Caco-2 (cell line): ENCODE measurements at regions not wholly inside any gene's neighbourhood (a gene's known extent, or its start where the extent isn't known, plus 50 kb on each side); places are given as distances from the start of the nearest gene placed in this dataset.

Experiments
- BruUV-seq: library from RNA; stranded (reverse); fragments of 400-500 nt; replicated peaks from 2 replicates; lab custom pipeline; 2021; lab: Mats Ljungman, UMichigan
- CTCF ChIA-PET: fragments of 300-600 bp; sonication (Branson Sonifier 250); formaldehyde crosslinking; loops from one replicate; lab custom pipeline; 2022; ENCODE audit warnings: antibody characterized with exemption; lab: Charles Lee
- POLR2A ChIA-PET: fragments of 300-600 bp; sonication (Branson Sonifier 250); formaldehyde crosslinking; loops from one replicate; lab custom pipeline; 2022; ENCODE audit warnings: antibody characterized with exemption; lab: Charles Lee
- DNase-seq, 2 experiments: peaks; one replicate each; pipeline versions ENCODE4 v3.0.0 to v3.0.0-alpha.2; 2020 to 2022
- H3K27me3 ChIP-seq: replicated peaks from 2 replicates; pipeline ENCODE4 v1.6.0; 2011; ENCODE audit warnings: low read length; ENCODE audit not compliant: control insufficient read depth, insufficient read depth
- H3K36me3 ChIP-seq: 2 replicates; pipeline ENCODE4 v1.5.1; 2011; ENCODE audit warnings: low read length; ENCODE audit not compliant: control insufficient read depth, insufficient read depth
- H3K4me1 ChIP-seq: fragments of 250-450 bp; sonication (Bioruptor Pico); 2 replicates; pipeline ENCODE4 v1.5.1; 2020; ENCODE audit warnings: mild to moderate bottlenecking
- H3K4me3 ChIP-seq: 2 replicates; pipeline ENCODE4 v1.5.1; 2011; ENCODE audit warnings: low read depth, mild to moderate bottlenecking, control low read depth, low read length
- H3K9me3 ChIP-seq: fragments of 250-450 bp; sonication (Bioruptor Pico); 2 replicates; pipeline ENCODE4 v1.5.1; 2020; ENCODE audit warnings: mild to moderate bottlenecking, moderate library complexity
- H3K27ac Mint-ChIP-seq: one replicate; pipeline ENCODE4 v1.8.0; 2022; ENCODE audit warnings: mixed read lengths; ENCODE audit not compliant: unreplicated experiment
- H3K27me3 Mint-ChIP-seq: one replicate; pipeline ENCODE4 v1.8.0; 2022; ENCODE audit warnings: mixed read lengths; ENCODE audit not compliant: insufficient read depth, unreplicated experiment
- H3K36me3 Mint-ChIP-seq: one replicate; pipeline ENCODE4 v1.8.0; 2022; ENCODE audit warnings: mild to moderate bottlenecking, mixed read lengths; ENCODE audit not compliant: insufficient read depth, unreplicated experiment
- H3K4me1 Mint-ChIP-seq: one replicate; pipeline ENCODE4 v1.8.0; 2022; ENCODE audit warnings: low read depth, mixed read lengths; ENCODE audit not compliant: unreplicated experiment
- H3K4me3 Mint-ChIP-seq: one replicate; pipeline ENCODE4 v1.8.0; 2022; ENCODE audit warnings: mild to moderate bottlenecking, moderate library complexity, mixed read lengths; ENCODE audit not compliant: unreplicated experiment
- H3K9me3 Mint-ChIP-seq: one replicate; pipeline ENCODE4 v1.8.0; 2022; ENCODE audit warnings: mixed read lengths; ENCODE audit not compliant: unreplicated experiment
- intact Hi-C: fragments of 100-400 bp; cut with micrococcal nuclease; formaldehyde crosslinking; loops from one replicate; pipeline ENCODE4 v1.10.0; 2022; ENCODE audit not compliant: unreplicated experiment
- TF ChIP-seq, protein P1 (sequence below), 2 experiments: fragments of 200-600 bp in 1 of 2; IDR thresholded peaks; 1 replicate in 1 of 2; 2 replicates in 1 of 2; pipeline versions ENCODE4 v1.5.1 to v1.8.0; 2011 to 2022; ENCODE audit warnings: antibody characterized with exemption in 1 of 2, control low read depth in 1 of 2, inconsistent platforms in 1 of 2, low read depth in 1 of 2, low read length in 1 of 2, mild to moderate bottlenecking in 1 of 2, moderate library complexity in 1 of 2; ENCODE audit not compliant: insufficient read depth in 1 of 2, severe bottlenecking in 1 of 2, unreplicated experiment in 1 of 2

DNA sequence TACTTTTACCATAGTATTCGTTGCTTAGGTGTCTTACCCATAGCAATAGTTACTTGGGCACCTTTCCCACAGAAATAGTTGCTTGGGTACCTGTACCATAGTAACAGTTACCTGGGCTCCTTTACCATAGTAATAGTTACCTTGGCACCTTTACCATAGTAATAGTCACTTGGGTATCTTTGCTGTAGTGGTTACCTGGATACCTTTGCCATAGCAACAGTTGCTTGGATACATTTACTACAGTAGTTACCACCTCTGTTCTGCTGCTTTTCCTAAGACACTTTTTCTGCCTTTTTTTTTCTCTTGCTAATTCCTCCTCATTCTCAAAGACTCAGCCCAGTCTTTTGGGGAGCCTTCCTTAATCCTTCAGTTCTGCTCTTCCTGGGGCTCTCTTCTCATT lies 272.8 kb upstream of the PUDP start:
- H3K27ac Mint-ChIP-seq, result no peak overlapping the region
- ChIA-PET CTCF (no interaction called here), POLR2A (no interaction called here)
- no peaks in the 10 kb centered on the region for H3K36me3 Mint-ChIP-seq
- TF ChIP-seq, protein P1, sequence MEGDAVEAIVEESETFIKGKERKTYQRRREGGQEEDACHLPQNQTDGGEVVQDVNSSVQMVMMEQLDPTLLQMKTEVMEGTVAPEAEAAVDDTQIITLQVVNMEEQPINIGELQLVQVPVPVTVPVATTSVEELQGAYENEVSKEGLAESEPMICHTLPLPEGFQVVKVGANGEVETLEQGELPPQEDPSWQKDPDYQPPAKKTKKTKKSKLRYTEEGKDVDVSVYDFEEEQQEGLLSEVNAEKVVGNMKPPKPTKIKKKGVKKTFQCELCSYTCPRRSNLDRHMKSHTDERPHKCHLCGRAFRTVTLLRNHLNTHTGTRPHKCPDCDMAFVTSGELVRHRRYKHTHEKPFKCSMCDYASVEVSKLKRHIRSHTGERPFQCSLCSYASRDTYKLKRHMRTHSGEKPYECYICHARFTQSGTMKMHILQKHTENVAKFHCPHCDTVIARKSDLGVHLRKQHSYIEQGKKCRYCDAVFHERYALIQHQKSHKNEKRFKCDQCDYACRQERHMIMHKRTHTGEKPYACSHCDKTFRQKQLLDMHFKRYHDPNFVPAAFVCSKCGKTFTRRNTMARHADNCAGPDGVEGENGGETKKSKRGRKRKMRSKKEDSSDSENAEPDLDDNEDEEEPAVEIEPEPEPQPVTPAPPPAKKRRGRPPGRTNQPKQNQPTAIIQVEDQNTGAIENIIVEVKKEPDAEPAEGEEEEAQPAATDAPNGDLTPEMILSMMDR (IDR thresholded peaks at IDR 0.05; ENCODE audit: insufficient read depth in 1 of 2, low read depth in 1 of 2, low read length in 1 of 2, severe bottlenecking in 1 of 2, unreplicated experiment in 1 of 2), result no peak
- no peaks in the 10 kb centered on the region for H3K9me3 ChIP-seq
- no TSS peak for BruUV-seq
- H3K4me1 Mint-ChIP-seq, result no peaks in the 10 kb centered on the region
- H3K27me3 Mint-ChIP-seq, result no peaks in the 10 kb centered on the region
- intact Hi-C loops, result no loop called here
- no peaks in the 10 kb centered on the region for H3K36me3 ChIP-seq
- no peaks in the 10 kb centered on the region for H3K4me1 ChIP-seq
- H3K4me3 Mint-ChIP-seq, result no peak overlapping the region
- H3K4me3 ChIP-seq, result no peak overlapping the region
- no peaks in the 10 kb centered on the region for H3K27me3 ChIP-seq
- DNase-seq, result no peak
- H3K9me3 Mint-ChIP-seq, result no peaks in the 10 kb centered on the region

DNA sequence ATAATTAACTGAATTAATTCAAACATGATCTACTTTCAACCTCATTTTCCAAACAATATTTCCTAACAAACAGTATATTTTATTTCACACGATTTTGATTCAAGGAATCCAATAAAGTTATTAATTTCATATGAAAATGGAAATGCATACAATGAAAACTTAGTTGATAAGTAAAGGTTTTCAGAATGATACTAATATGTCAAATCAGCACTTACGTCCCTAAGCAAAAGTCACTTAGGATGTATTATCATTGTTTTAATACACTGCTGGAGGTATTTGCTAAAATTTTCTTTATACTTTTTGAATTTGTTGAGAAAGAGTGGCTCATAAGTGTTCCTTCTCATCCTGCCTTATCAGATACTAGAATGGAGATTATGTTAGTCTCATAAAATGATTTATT lies 266.8 kb upstream of the PUDP start:
- CTCF ChIA-PET, result no interaction called here
- Histone ChIP-seq H3K36me3 (no peaks in the 10 kb centered on the region), H3K9me3 (no peaks in the 10 kb centered on the region), H3K4me3 (no peak overlapping the region), H3K4me1 (no peaks in the 10 kb centered on the region), H3K27me3 (no peaks in the 10 kb centered on the region)
- no peak overlapping the region for H3K4me3 Mint-ChIP-seq
- H3K27ac Mint-ChIP-seq, result no peak overlapping the region
- TF ChIP-seq, protein P1 (IDR thresholded peaks at IDR 0.05; ENCODE audit: insufficient read depth in 1 of 2, low read depth in 1 of 2, low read length in 1 of 2, severe bottlenecking in 1 of 2, unreplicated experiment in 1 of 2), result no peak
- H3K36me3 Mint-ChIP-seq, result no peaks in the 10 kb centered on the region
- intact Hi-C loops, result no loop called here
- no TSS peak for BruUV-seq
- peaks cover 2% of the 10 kb centered on the region for H3K4me1 Mint-ChIP-seq
- no peak for DNase-seq
- no peaks in the 10 kb centered on the region for H3K9me3 Mint-ChIP-seq
- no peaks in the 10 kb centered on the region for H3K27me3 Mint-ChIP-seq
- POLR2A ChIA-PET, result no interaction called here

DNA sequence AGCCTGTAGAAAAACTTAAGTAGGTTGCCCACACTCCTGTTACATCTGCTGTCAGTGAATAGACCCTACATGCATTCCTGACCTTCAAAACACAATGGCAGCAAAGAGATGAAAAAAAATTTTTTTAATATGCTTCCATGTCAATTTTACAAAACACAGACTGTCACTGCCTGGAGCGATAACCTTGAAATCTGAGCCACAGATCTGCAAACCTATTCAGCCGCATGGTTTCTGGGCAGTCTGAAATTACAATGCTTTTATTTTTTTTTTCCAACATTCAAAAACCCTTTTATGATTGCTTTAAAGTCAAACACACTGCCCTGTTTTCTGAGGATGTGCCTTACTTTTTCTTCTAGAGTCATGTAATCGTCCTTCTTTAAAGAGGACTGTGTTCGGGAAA lies 264.9 kb upstream of the PUDP start:
- Mint-ChIP-seq H3K36me3 (no peaks in the 10 kb centered on the region), H3K27ac (no peak overlapping the region), H3K4me3 (no peak overlapping the region), H3K27me3 (no peaks in the 10 kb centered on the region), H3K9me3 (no peaks in the 10 kb centered on the region), H3K4me1 (peaks cover 7% of the 10 kb centered on the region)
- H3K4me3 ChIP-seq, result no peak overlapping the region
- CTCF ChIA-PET, result no interaction called here
- H3K9me3 ChIP-seq, result no peaks in the 10 kb centered on the region
- DNase-seq, result no peak
- H3K36me3 ChIP-seq, result no peaks in the 10 kb centered on the region
- H3K4me1 ChIP-seq, result no peaks in the 10 kb centered on the region
- no TSS peak for BruUV-seq
- POLR2A ChIA-PET, result no interaction called here
- TF ChIP-seq, protein P1 (IDR thresholded peaks at IDR 0.05; ENCODE audit: insufficient read depth in 1 of 2, low read depth in 1 of 2, low read length in 1 of 2, severe bottlenecking in 1 of 2, unreplicated experiment in 1 of 2), result no peak
- intact Hi-C loops, result no loop called here
- no peaks in the 10 kb centered on the region for H3K27me3 ChIP-seq
